Gastrocnemius medialis (tissue), 4 donors: ENCODE measurements at regions not wholly inside any gene's neighbourhood (a gene's known extent, or its start where the extent isn't known, plus 50 kb on each side); places are given as distances from the start of the nearest gene placed in this dataset.

Experiments
- ATAC-seq, 2 donors: fragments of 150-250 bp; one replicate each; pipeline ENCODE4 v1.9.1; 2016
- DNase-seq, 2 donors: peaks; one replicate each; pipeline ENCODE4 v3.0.0-alpha.2; 2019
- H3K27ac ChIP-seq, 4 donors: fragments of 200-600 bp; sonication (generic); 1 replicate in 1 of 4; 2 replicates in 3 of 4; pipeline ENCODE4 v1.5.1; 2016 to 2018; ENCODE audit warnings: mild to moderate bottlenecking in 2 of 4, moderate library complexity in 1 of 4
- H3K27me3 ChIP-seq, 3 donors: fragments of 200-600 bp; sonication (generic) in 2 of 3; 1 replicate in 1 of 3; 2 replicates in 2 of 3; pipeline versions ENCODE4 v1.5.1 to v1.6.0; 2016 to 2019; ENCODE audit warnings: mild to moderate bottlenecking in 1 of 3, moderate library complexity in 1 of 3
- H3K36me3 ChIP-seq, 2 donors: fragments of 200-600 bp; sonication (generic) in 1 of 2; one replicate each; pipeline ENCODE4 v1.5.1; 2017 to 2018
- H3K4me1 ChIP-seq, 2 donors: fragments of 200-600 bp; sonication (generic) in 1 of 2; one replicate each; pipeline ENCODE4 v1.5.1; 2016 to 2017; ENCODE audit warnings: mild to moderate bottlenecking in 2 of 2
- H3K4me3 ChIP-seq, 4 donors: fragments of 200-600 bp; sonication (generic) in 3 of 4; 1 replicate in 1 of 4; 2 replicates in 3 of 4; pipeline ENCODE4 v1.5.1; 2016 to 2019; ENCODE audit warnings: mild to moderate bottlenecking in 2 of 4
- H3K9me3 ChIP-seq, 3 donors: fragments of 200-600 bp; sonication (generic) in 2 of 3; 1 replicate in 1 of 3; 2 replicates in 2 of 3; pipeline ENCODE4 v1.5.1; 2016 to 2019
- CTCF ChIP-seq, 5 experiments: fragments of 450-650 bp in 3 of 5; fragments of 200-600 bp in 2 of 5; sonication (generic) in 2 of 5; IDR thresholded peaks in 4 of 5; conservative IDR thresholded peaks in 1 of 5; 1 replicate in 4 of 5; 2 replicates in 1 of 5; pipeline ENCODE4 v1.5.1; 2016 to 2019; ENCODE audit warnings: antibody characterized with exemption in 5 of 5, mild to moderate bottlenecking in 3 of 5, moderate library complexity in 3 of 5
- POLR2A ChIP-seq, 2 donors: fragments of 450-650 bp; IDR thresholded peaks; one replicate each; pipeline ENCODE4 v1.6.1; 2017; ENCODE audit warnings: antibody characterized with exemption in 2 of 2, mild to moderate bottlenecking in 2 of 2, moderate library complexity in 2 of 2
- in situ Hi-C, 4 donors: fragments of 200-750 bp; cut with MboI; loops; one replicate each; pipeline versions ENCODE4 v1.15.0 to v1.8.0; 2017; ENCODE audit warnings: low sequenced_read_pairs in 4 of 4
- intact Hi-C: fragments of 100-400 bp; cut with DNase I; formaldehyde crosslinking; loops from one replicate; pipeline ENCODE4 v1.15.1; 2023; ENCODE audit warnings: low total_unique reads

- ATAC-seq (no peak), DNase-seq (no peak)
- Histone ChIP-seq H3K9me3 (no peaks in the 10 kb centered on the region), H3K4me3 (no peak overlapping the region), H3K4me1 (no peaks in the 10 kb centered on the region), H3K36me3 (no peaks in the 10 kb centered on the region), H3K27me3 (no peaks in the 10 kb centered on the region), H3K27ac (no peak overlapping the region)
- TF ChIP-seq CTCF (IDR thresholded peaks at IDR 0.05 in 4 of 5, conservative IDR thresholded peaks at IDR 0.05 in 1 of 5), result no peak
- TF ChIP-seq POLR2A (IDR thresholded peaks at IDR 0.05), result no peak
- intact Hi-C loops, result no loop called here
- in situ Hi-C loops, result no loop called here
Observed at GRCh38 chr5:96133341-96134079, 171.9 kb upstream of the ELL2 start.

GRCh38 chr5:96129276-96129675, 167.6 kb upstream of the ELL2 start:
- no peak overlapping the region for H3K4me3 ChIP-seq
- no peak for TF ChIP-seq POLR2A (IDR thresholded peaks at IDR 0.05)
- TF ChIP-seq CTCF (IDR thresholded peaks at IDR 0.05 in 4 of 5, conservative IDR thresholded peaks at IDR 0.05 in 1 of 5), result no peak
- ATAC-seq (no peak), DNase-seq (no peak)
- in situ Hi-C loops (no loop called here), intact Hi-C loops (no loop called here)
- H3K4me1 ChIP-seq, result peaks cover 0 to 6% of the 10 kb centered on the region in 2 donors
- no peak overlapping the region for H3K27ac ChIP-seq
- H3K36me3 ChIP-seq, result no peaks in the 10 kb centered on the region
- no peaks in the 10 kb centered on the region for H3K27me3 ChIP-seq
- H3K9me3 ChIP-seq, result no peaks in the 10 kb centered on the region

DNA sequence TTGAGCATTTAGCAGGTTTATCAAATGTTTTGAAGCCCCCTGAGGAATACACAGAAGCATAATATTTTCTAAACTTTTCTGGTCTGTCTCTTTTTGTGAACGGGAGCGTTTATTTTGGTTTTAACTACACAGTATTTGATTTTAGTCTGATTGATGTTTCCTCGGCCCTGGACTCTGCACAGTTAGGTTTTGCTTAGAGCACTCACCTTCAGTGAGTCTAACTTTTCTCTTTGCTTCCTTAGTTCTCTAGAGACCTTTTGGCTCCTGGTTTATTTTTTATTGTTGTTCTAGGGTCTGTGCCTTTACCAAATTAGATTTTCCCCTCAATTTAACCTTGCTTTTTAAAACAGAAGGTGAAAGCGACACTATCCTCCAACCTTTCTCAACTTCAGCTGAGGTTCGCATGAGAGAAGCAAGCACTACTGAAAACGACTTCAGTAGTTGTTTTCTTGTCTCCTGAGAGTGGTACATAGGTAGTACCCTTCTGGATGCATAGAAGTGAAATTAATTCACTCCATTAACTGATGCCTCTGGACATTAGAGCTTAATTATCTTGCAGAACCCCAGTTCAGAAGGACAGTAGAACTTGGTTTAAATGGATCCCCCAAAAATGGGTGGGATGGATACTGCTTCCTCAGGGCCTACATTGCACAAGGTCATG, 166.7 kb upstream of the ELL2 start:
- in situ Hi-C loops, result no loop called here
- ATAC-seq, result no peak
- Histone ChIP-seq H3K4me3 (no peak overlapping the region), H3K27me3 (no peaks in the 10 kb centered on the region), H3K9me3 (no peaks in the 10 kb centered on the region), H3K27ac (no peak overlapping the region), H3K4me1 (peaks cover 0 to 6% of the 10 kb centered on the region in 2 donors), H3K36me3 (no peaks in the 10 kb centered on the region)
- intact Hi-C loops, result no loop called here
- no peak for DNase-seq
- no peak for TF ChIP-seq CTCF (IDR thresholded peaks at IDR 0.05 in 4 of 5, conservative IDR thresholded peaks at IDR 0.05 in 1 of 5)

DNA sequence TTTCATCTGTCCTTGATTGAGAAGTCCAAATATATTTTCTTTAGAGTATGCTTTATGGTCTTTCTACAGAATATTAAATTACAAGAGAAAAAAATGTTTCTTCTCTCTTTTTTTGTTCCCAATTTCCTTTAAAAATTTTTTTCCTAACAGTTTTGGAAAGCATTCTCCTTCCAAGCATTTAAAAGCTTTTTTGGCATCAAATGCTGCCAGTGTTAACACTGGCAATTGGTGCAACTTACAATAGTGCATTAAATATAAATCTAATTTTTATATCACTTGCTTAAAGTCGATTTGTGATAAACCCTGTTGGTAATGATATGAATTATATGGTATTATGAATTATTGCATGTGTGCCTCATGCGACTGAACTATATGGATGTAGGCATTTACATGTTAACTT, 165.9 kb upstream of the ELL2 start:
- in situ Hi-C loops (no loop called here), intact Hi-C loops (no loop called here)
- TF ChIP-seq CTCF (IDR thresholded peaks at IDR 0.05 in 4 of 5, conservative IDR thresholded peaks at IDR 0.05 in 1 of 5) (no peak), POLR2A (IDR thresholded peaks at IDR 0.05) (no peak)
- no peaks in the 10 kb centered on the region for H3K27me3 ChIP-seq
- H3K9me3 ChIP-seq, result no peaks in the 10 kb centered on the region
- ATAC-seq, result no peak
- H3K36me3 ChIP-seq, result no peaks in the 10 kb centered on the region
- no peak for DNase-seq
- no peak overlapping the region for H3K27ac ChIP-seq
- H3K4me3 ChIP-seq, result no peak overlapping the region
- peaks cover 0 to 6% of the 10 kb centered on the region in 2 donors for H3K4me1 ChIP-seq
